ENCODE measurements at regions not wholly inside any gene's neighbourhood (a gene's known extent, or its start where the extent isn't known, plus 50 kb on each side); places are given as distances from the start of the nearest gene placed in this dataset.

GRCh38 chrX:68929332-68930150 lies 100.7 kb downstream of the EFNB1 start:
- intact Hi-C loops (cut with micrococcal nuclease), result no loop called here

- intact Hi-C loops (cut with micrococcal nuclease), result no loop called here
Observed at GRCh38 chrX:68928401-68928800, 99.6 kb downstream of the EFNB1 start.

- intact Hi-C loops (cut with micrococcal nuclease), result no loop called here
Observed at GRCh38 chrX:68927178-68927577, 98.4 kb downstream of the EFNB1 start.

DNA sequence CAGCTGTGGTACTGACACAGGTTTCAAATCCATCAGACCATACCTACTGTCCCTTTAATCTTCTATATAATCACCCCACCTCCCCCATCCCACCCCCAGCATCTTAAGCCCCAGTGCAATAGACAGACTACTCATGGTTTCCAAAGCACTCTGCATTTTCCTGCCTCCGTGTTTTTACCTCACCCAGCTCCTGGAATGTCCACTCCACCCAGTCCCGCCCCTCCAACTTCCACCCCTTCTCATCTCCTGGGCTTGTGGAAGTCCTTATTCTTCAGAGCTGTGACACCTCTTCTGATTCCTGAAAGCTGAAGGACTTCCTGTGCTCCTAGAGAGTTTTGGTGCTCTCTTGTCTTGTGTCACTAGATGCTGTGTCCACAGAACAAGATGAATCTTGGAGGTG lies 94.3 kb downstream of the EFNB1 start:
- intact Hi-C loops (cut with micrococcal nuclease), result no loop called here

- intact Hi-C loops (cut with micrococcal nuclease), result no loop called here
Observed at GRCh38 chrX:68922013-68922412, 93.2 kb downstream of the EFNB1 start.

DNA sequence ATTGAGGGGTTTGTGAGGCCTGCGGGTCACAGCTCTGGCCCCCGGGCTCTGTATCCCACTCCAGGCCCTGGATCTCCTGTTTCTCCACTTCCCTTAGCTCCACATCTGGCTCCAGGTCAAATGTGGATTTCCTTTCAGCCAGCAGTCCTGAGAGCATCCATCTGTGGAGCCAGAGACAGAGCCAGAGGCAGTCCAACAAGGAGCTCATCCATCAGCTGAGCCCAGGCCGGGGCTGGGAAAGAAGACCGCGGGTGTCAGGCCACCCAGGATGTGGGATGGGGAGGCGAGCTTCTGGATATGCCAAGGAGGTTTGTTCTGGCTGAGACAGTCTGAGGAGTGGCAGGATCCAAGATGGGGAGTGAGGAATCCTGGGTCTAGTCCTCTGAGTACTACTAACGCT lies 91.7 kb downstream of the EFNB1 start:
- intact Hi-C loops (cut with micrococcal nuclease), result no loop called here

DNA sequence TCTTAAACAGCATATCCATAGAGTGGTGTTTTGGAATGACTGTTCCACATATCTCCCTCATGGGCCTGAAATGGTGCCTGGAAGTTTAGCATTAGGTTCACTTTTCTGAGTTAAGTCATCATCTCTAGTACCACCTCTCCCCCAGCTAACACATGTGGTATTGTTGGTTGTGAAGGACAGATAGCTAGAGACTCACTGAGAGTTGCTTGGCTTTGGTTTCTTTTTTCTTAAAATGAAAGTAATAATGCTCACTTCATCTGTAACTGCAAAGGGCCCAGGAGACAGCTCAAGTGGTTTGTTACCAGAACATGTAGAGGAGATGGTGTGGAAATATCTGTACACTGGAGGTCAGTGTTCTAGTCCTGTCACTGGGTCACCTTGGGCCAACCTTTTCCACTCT lies 90.9 kb downstream of the EFNB1 start:
- intact Hi-C loops (cut with micrococcal nuclease), result loop anchor here (10.0 kb wide), 1 partner anchor 95 kb away; the partner anchor contains the start of gene EFNB1

GRCh38 chrX:68918202-68918601 lies 89.4 kb downstream of the EFNB1 start:
- intact Hi-C loops (cut with micrococcal nuclease), result loop anchor here (10.0 kb wide), 1 partner anchor 93 kb away; the partner anchor contains the start of gene EFNB1

- intact Hi-C loops (cut with micrococcal nuclease), result loop anchor here (10.0 kb wide), 1 partner anchor 93 kb away; the partner anchor contains the start of gene EFNB1
Observed at GRCh38 chrX:68917799-68918198, 89.0 kb downstream of the EFNB1 start.

- intact Hi-C loops (cut with micrococcal nuclease), result loop anchor here (10.0 kb wide), 1 partner anchor 92 kb away; the partner anchor contains the start of gene EFNB1
Observed at GRCh38 chrX:68916891-68917290, 88.1 kb downstream of the EFNB1 start.

GRCh38 chrX:68915778-68916177 lies 87.0 kb downstream of the EFNB1 start:
- intact Hi-C loops (cut with micrococcal nuclease), result loop anchor here (10.0 kb wide), 1 partner anchor 91 kb away; the partner anchor contains the start of gene EFNB1

DNA sequence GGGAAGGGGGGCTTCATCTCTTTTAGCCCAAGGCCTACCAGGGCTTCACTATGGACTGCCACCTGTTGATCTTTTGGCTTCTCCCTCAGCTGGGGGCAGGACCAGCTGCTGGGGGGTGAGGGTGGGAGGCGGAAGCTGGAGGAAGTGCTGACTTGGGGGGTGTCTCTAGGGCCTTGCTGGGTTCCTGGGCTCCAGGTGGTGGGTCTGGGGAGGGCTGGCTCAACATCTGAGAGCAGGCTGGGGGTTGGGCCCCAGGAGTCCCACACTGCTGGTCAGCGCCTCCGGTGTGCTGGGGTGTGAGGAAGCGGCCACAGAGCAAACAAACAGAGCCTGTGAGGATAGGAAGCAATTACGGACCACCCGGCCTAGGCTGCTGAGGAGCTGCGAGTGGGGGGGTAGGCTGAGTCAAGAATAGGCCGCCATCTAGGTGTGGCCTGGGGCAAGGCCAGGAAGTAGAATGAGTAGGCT lies 85.7 kb downstream of the EFNB1 start:
- intact Hi-C loops (cut with micrococcal nuclease), result loop anchor here (10.0 kb wide), 1 partner anchor 90 kb away; the partner anchor contains the start of gene EFNB1

GRCh38 chrX:68913249-68913547 lies 84.4 kb downstream of the EFNB1 start:
- intact Hi-C loops (cut with micrococcal nuclease), result loop anchor here (10.0 kb wide), 1 partner anchor 88 kb away; the partner anchor contains the start of gene EFNB1

- intact Hi-C loops (cut with micrococcal nuclease), result loop anchor here (10.0 kb wide), 1 partner anchor 87 kb away; the partner anchor contains the start of gene EFNB1
Observed at GRCh38 chrX:68912113-68912512, 83.3 kb downstream of the EFNB1 start.

DNA sequence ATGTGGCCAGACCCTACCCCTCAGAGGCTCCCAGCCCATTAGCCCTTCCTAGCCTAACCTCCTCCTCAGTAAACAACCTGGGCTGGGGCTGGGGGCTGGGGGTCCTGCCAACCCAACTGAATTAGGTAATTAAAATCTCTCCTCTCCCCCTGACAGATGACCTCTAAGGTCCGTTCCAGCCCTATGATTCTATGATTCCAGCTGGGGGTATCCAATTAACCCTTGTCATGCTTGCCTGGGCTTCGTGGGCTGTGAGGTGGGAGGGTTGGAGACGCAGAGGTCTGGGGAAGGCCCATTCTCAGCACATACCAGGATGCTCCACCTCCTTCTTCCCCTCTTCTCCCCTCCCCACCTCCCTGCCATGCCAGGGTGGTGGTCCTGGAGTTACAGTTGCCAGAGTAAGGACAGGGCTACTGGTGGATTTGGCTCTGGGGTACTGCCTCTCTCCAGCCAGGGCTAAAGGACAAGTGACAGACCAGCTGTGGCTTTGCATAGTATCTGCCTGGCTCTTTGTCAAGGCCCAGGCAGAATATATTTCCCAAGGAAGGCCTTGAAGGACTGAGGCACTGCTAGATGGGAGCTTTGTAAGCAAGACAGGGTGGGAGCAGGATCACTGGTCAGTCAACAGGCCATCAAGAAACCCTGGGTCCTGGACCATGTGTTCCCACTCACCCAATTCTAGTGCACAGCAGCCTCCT lies 82.1 kb downstream of the EFNB1 start:
- intact Hi-C loops (cut with micrococcal nuclease), result loop anchor here (10.0 kb wide), 1 partner anchor 86 kb away; the partner anchor contains the start of gene EFNB1

DNA sequence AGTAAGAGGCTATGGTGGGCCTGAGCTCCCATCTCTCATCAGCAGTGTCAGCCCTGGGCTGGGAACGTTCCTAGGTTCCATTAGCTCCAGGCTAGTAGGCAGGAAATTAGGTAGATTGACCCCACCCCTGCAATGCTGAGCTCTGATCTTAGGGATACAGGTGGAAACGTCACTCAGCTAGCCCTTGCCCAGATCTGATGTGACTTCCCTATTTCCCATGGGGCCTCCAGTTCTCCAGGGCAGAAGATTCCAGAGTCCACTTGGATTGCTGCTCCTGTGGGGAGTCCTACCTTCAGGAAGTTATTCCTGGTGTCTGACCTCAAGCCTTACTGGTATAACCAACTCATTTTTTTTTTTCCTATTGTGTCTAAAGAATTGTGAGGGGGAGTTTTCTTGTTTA lies 81.1 kb downstream of the EFNB1 start:
- intact Hi-C loops (cut with micrococcal nuclease), result loop anchor here (10.0 kb wide), 1 partner anchor 85 kb away; the partner anchor contains the start of gene EFNB1

DNA sequence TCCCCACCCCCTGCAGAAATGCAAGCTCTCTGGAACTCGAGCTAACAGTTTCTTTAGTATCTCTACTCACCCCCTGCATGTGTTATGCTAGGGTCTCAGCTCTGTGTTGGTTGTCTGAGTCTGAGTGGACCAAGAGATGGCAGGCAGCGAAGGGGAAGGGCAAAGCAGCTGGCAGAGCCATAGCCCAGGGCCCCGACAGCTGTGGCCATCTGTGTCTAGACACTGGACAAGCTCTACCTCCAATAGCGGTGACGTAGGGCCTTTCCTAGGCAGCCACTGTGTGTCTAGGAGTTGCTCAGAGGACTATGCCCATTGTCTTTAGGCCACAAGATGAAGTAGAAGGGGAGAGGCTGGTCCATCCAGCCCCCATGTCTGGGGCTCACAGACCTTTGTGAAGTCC lies 79.2 kb downstream of the EFNB1 start:
- intact Hi-C loops (cut with micrococcal nuclease), result no loop called here

- intact Hi-C loops (cut with micrococcal nuclease), result no loop called here
Observed at GRCh38 chrX:68902706-68903504, 74.1 kb downstream of the EFNB1 start.

DNA sequence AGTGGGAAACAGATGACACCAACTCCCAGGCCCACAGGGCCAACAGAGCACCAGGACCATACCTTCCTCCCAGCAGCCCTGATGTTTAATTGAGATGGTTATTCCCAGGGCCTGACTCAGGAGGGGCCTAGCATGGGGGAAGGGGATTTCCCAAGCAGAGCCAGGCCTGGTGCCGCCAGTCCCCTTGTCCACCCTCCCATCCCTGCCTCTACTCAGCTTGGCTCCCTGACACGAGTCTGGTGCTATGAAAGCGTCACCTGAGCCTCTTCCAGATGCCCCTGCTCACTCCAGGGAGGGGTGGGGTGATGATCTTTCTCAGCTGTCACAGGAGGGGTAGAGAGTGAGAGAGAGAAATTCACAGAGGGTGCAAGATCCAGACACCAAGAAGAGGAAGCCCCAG lies 72.7 kb downstream of the EFNB1 start:
- intact Hi-C loops (cut with micrococcal nuclease), result no loop called here

GRCh38 chrX:68898598-68898997 lies 69.8 kb downstream of the EFNB1 start:
- intact Hi-C loops (cut with micrococcal nuclease), result no loop called here
